IMR-90 (cell line): ENCODE measurements at regions not wholly inside any gene's neighbourhood (a gene's known extent, or its start where the extent isn't known, plus 50 kb on each side); places are given as distances from the start of the nearest gene placed in this dataset.

Source experiments
- CHD1 ChIP-seq: IDR thresholded peaks from 2 replicates; pipeline ENCODE4 v1.6.1; 2012; ENCODE audit warnings: low read depth, low read length, improper control_type of control experiment
- NFE2L2 ChIP-seq: fragments of 150-350 bp; IDR thresholded peaks from 2 replicates; pipeline ENCODE4 v1.6.1; 2016; ENCODE audit warnings: low read depth, mild to moderate bottlenecking, low read length
- POLR2A ChIP-seq: IDR thresholded peaks from 2 replicates; pipeline ENCODE4 v1.6.1; 2012; ENCODE audit warnings: mild to moderate bottlenecking, low read depth, low read length
- RAD21 ChIP-seq: IDR thresholded peaks from 2 replicates; pipeline ENCODE4 v1.6.1; 2012; ENCODE audit warnings: low read length, improper control_type of control experiment
- RCOR1 ChIP-seq: IDR thresholded peaks from 2 replicates; pipeline ENCODE4 v1.6.1; 2012; ENCODE audit warnings: mild to moderate bottlenecking, low read length, improper control_type of control experiment; ENCODE audit not compliant: insufficient replicate concordance
- RFX5 ChIP-seq: IDR thresholded peaks from 2 replicates; pipeline ENCODE4 v1.8.0; 2012; ENCODE audit warnings: low read depth, mild to moderate bottlenecking, low read length, moderate library complexity
- SMC3 ChIP-seq: fragments of 150-350 bp; IDR thresholded peaks from 2 replicates; pipeline ENCODE4 v1.6.1; 2016; ENCODE audit warnings: low read depth, mild to moderate bottlenecking, antibody characterized with exemption, low read length, moderate library complexity
- TF ChIP-seq, protein P1 (sequence below): conservative IDR thresholded peaks from 2 replicates; pipeline ENCODE4 v1.5.1; 2012; ENCODE audit warnings: mild to moderate bottlenecking, low read depth, low read length, improper control_type of control experiment
- TF ChIP-seq, protein P2 (sequence below): fragments of 150-350 bp; IDR thresholded peaks from 2 replicates; pipeline ENCODE4 v1.6.1; 2017; ENCODE audit warnings: mild to moderate bottlenecking, antibody characterized with exemption, low read length, low read depth

DNA sequence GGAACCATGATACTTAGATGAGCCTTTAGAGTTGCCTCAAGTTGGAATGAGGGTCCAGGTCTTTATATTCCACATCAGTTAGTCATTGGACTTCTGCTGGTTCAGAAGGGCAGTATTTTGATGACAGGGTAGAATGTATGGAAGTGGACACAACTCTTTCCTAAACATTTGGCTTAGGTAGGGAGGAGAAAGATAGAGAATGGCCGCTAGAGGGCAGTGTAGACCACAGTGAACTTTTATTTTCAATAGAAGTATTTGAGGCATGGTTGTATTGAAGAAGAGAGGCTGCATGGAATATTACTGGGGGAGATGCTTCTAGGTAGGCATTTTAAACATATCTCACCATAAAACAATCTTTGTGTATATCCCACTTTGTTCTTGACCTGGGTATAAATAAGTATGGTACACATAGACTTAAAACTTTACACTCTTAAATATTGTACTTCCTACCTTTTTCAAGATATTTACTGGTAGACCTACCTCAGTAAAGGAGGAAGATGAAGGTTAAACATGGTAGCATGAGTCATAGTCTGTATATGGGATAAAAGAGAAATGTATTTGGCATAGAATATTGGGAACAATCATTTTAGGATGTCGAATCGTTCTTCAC is 497.6 kb upstream of the FAM98A start:
- TF ChIP-seq, protein P1, sequence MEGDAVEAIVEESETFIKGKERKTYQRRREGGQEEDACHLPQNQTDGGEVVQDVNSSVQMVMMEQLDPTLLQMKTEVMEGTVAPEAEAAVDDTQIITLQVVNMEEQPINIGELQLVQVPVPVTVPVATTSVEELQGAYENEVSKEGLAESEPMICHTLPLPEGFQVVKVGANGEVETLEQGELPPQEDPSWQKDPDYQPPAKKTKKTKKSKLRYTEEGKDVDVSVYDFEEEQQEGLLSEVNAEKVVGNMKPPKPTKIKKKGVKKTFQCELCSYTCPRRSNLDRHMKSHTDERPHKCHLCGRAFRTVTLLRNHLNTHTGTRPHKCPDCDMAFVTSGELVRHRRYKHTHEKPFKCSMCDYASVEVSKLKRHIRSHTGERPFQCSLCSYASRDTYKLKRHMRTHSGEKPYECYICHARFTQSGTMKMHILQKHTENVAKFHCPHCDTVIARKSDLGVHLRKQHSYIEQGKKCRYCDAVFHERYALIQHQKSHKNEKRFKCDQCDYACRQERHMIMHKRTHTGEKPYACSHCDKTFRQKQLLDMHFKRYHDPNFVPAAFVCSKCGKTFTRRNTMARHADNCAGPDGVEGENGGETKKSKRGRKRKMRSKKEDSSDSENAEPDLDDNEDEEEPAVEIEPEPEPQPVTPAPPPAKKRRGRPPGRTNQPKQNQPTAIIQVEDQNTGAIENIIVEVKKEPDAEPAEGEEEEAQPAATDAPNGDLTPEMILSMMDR = peak; percentile 77
- TF ChIP-seq, protein P2, sequence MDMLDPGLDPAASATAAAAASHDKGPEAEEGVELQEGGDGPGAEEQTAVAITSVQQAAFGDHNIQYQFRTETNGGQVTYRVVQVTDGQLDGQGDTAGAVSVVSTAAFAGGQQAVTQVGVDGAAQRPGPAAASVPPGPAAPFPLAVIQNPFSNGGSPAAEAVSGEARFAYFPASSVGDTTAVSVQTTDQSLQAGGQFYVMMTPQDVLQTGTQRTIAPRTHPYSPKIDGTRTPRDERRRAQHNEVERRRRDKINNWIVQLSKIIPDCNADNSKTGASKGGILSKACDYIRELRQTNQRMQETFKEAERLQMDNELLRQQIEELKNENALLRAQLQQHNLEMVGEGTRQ = no peak
- TF ChIP-seq RAD21 = peak; percentile 78
- TF ChIP-seq POLR2A = no peak
- TF ChIP-seq SMC3 = peak; percentile 53
- TF ChIP-seq CHD1 = no peak
- no peak for TF ChIP-seq RFX5
- no peak for TF ChIP-seq RCOR1
- no peak for TF ChIP-seq NFE2L2
